ENCODE measurements at regions not wholly inside any gene's neighbourhood (a gene's known extent, or its start where the extent isn't known, plus 50 kb on each side); places are given as distances from the start of the nearest gene placed in this dataset.
"Not testable (repeated sequence)": the region's sequence is repeated elsewhere in the genome, so short reads cannot be mapped to it uniquely, and the experiment has no call there.

GRCh38 chr7:150069555-150070313 is 196.0 kb downstream of the ATP6V0E2 start:
- in situ Hi-C loops (cut with HindIII; ENCODE audit: low pct_unique_long_range_greater_than_20kb, low sequenced_read_pairs); DNase-seq (ENCODE audit: low read depth in 1 of 2, low spot score in 1 of 2): not testable (repeated sequence)

- in situ Hi-C loops (cut with HindIII; ENCODE audit: low pct_unique_long_range_greater_than_20kb, low sequenced_read_pairs), result not testable (repeated sequence)
These were observed 203.8 kb downstream of the ATP6V0E2 start for GRCh38 chr7:150077543-150077942.

GRCh38 chr7:150081865-150082264 is 208.1 kb downstream of the ATP6V0E2 start:
- in situ Hi-C loops (cut with HindIII; ENCODE audit: low pct_unique_long_range_greater_than_20kb, low sequenced_read_pairs); DNase-seq (ENCODE audit: low read depth in 1 of 2, low spot score in 1 of 2): not testable (repeated sequence)

More at GRCh38 chr7:150077543-150077942, 203.8 kb downstream of the ATP6V0E2 start:
- DNase-seq (ENCODE audit: low read depth in 1 of 2, low spot score in 1 of 2), result not testable (repeated sequence)

GRCh38 chr7:150084724-150085123 is 211.0 kb downstream of the ATP6V0E2 start:
- DNase-seq (ENCODE audit: low read depth in 1 of 2, low spot score in 1 of 2), result not testable (repeated sequence)

GRCh38 chr7:150087478-150087877 is 213.7 kb downstream of the ATP6V0E2 start:
- DNase-seq (ENCODE audit: low read depth in 1 of 2, low spot score in 1 of 2); in situ Hi-C loops (cut with HindIII; ENCODE audit: low pct_unique_long_range_greater_than_20kb, low sequenced_read_pairs): not testable (repeated sequence)

More at GRCh38 chr7:150084724-150085123, 211.0 kb downstream of the ATP6V0E2 start:
- in situ Hi-C loops (cut with HindIII; ENCODE audit: low pct_unique_long_range_greater_than_20kb, low sequenced_read_pairs), result not testable (repeated sequence)

- in situ Hi-C loops (cut with HindIII; ENCODE audit: low pct_unique_long_range_greater_than_20kb, low sequenced_read_pairs); DNase-seq (ENCODE audit: low read depth in 1 of 2, low spot score in 1 of 2): not testable (repeated sequence)
These were observed 215.4 kb downstream of the ATP6V0E2 start for GRCh38 chr7:150089139-150089538.

GRCh38 chr7:150090776-150091175 is 217.0 kb downstream of the ATP6V0E2 start:
- DNase-seq (ENCODE audit: low read depth in 1 of 2, low spot score in 1 of 2); in situ Hi-C loops (cut with HindIII; ENCODE audit: low pct_unique_long_range_greater_than_20kb, low sequenced_read_pairs): not testable (repeated sequence)

GRCh38 chr7:150093897-150094296 is 220.1 kb downstream of the ATP6V0E2 start:
- in situ Hi-C loops (cut with HindIII; ENCODE audit: low pct_unique_long_range_greater_than_20kb, low sequenced_read_pairs); DNase-seq (ENCODE audit: low read depth in 1 of 2, low spot score in 1 of 2): not testable (repeated sequence)

GRCh38 chr7:150096213-150096994 is 222.6 kb downstream of the ATP6V0E2 start:
- DNase-seq (ENCODE audit: low read depth in 1 of 2, low spot score in 1 of 2); in situ Hi-C loops (cut with HindIII; ENCODE audit: low pct_unique_long_range_greater_than_20kb, low sequenced_read_pairs): not testable (repeated sequence)

GRCh38 chr7:150098592-150098991 is 224.6 kb upstream of the LRRC61 start:
- DNase-seq (ENCODE audit: low read depth in 1 of 2, low spot score in 1 of 2), result not testable (repeated sequence)

GRCh38 chr7:150101282-150101681 is 221.9 kb upstream of the LRRC61 start:
- in situ Hi-C loops (cut with HindIII; ENCODE audit: low pct_unique_long_range_greater_than_20kb, low sequenced_read_pairs); DNase-seq (ENCODE audit: low read depth in 1 of 2, low spot score in 1 of 2): not testable (repeated sequence)

More at GRCh38 chr7:150098592-150098991, 224.6 kb upstream of the LRRC61 start:
- in situ Hi-C loops (cut with HindIII; ENCODE audit: low pct_unique_long_range_greater_than_20kb, low sequenced_read_pairs), result not testable (repeated sequence)

- in situ Hi-C loops (cut with HindIII; ENCODE audit: low pct_unique_long_range_greater_than_20kb, low sequenced_read_pairs); DNase-seq (ENCODE audit: low read depth in 1 of 2, low spot score in 1 of 2): not testable (repeated sequence)
These were observed 215.9 kb upstream of the LRRC61 start for GRCh38 chr7:150107283-150107682.

GRCh38 chr7:150110375-150110820 is 212.8 kb upstream of the LRRC61 start:
- peak in 1 of 2 experiments; percentile 75 for DNase-seq (ENCODE audit: low read depth in 1 of 2, low spot score in 1 of 2)
- in situ Hi-C loops (cut with HindIII; ENCODE audit: low pct_unique_long_range_greater_than_20kb, low sequenced_read_pairs), result not testable (repeated sequence)

GRCh38 chr7:150110882-150111281 is 212.3 kb upstream of the LRRC61 start:
- in situ Hi-C loops (cut with HindIII; ENCODE audit: low pct_unique_long_range_greater_than_20kb, low sequenced_read_pairs); DNase-seq (ENCODE audit: low read depth in 1 of 2, low spot score in 1 of 2): not testable (repeated sequence)

- in situ Hi-C loops (cut with HindIII; ENCODE audit: low pct_unique_long_range_greater_than_20kb, low sequenced_read_pairs); DNase-seq (ENCODE audit: low read depth in 1 of 2, low spot score in 1 of 2): not testable (repeated sequence)
These were observed 211.6 kb upstream of the LRRC61 start for GRCh38 chr7:150111373-150112139.

- in situ Hi-C loops (cut with HindIII; ENCODE audit: low pct_unique_long_range_greater_than_20kb, low sequenced_read_pairs); DNase-seq (ENCODE audit: low read depth in 1 of 2, low spot score in 1 of 2): not testable (repeated sequence)
These were observed 209.9 kb upstream of the LRRC61 start for GRCh38 chr7:150113301-150113700.

GRCh38 chr7:150114591-150114990 is 208.6 kb upstream of the LRRC61 start:
- DNase-seq (ENCODE audit: low read depth in 1 of 2, low spot score in 1 of 2); in situ Hi-C loops (cut with HindIII; ENCODE audit: low pct_unique_long_range_greater_than_20kb, low sequenced_read_pairs): not testable (repeated sequence)

GRCh38 chr7:150119966-150120365 is 203.2 kb upstream of the LRRC61 start:
- in situ Hi-C loops (cut with HindIII; ENCODE audit: low pct_unique_long_range_greater_than_20kb, low sequenced_read_pairs); DNase-seq (ENCODE audit: low read depth in 1 of 2, low spot score in 1 of 2): not testable (repeated sequence)

Measured in T47D (cell line).